HL-60/S4 treated with retinoic acid at 250 ng/mL for 4 days and 3 days (cell line): ENCODE measurements at regions not wholly inside any gene's neighbourhood (a gene's known extent, or its start where the extent isn't known, plus 50 kb on each side); places are given as distances from the start of the nearest gene placed in this dataset.
"Not testable (repeated sequence)": the region's sequence is repeated elsewhere in the genome, so short reads cannot be mapped to it uniquely, and the experiment has no call there.

Experiments used
- in situ Hi-C: fragments of 300-500 bp; cut with MboI; formaldehyde crosslinking; loops from 2 replicates; pipeline ENCODE4 v1.7.0; 2022; ENCODE audit warnings: low sequenced_read_pairs

GRCh38 chr7:22066522-22066921 lies 120.8 kb upstream of the CDCA7L start:
- in situ Hi-C loops, result no loop called here

- in situ Hi-C loops, result no loop called here
These were observed 119.1 kb upstream of the CDCA7L start for GRCh38 chr7:22064816-22065215.

- in situ Hi-C loops, result no loop called here
These were observed 116.1 kb upstream of the CDCA7L start for GRCh38 chr7:22061775-22062174.

- in situ Hi-C loops, result no loop called here
These were observed 115.2 kb upstream of the CDCA7L start for GRCh38 chr7:22060863-22061262.

GRCh38 chr7:22060197-22060596 lies 114.5 kb upstream of the CDCA7L start:
- in situ Hi-C loops, result no loop called here

- in situ Hi-C loops, result no loop called here
These were observed 109.5 kb upstream of the CDCA7L start for GRCh38 chr7:22055226-22055625.

GRCh38 chr7:22052674-22053365 lies 107.1 kb upstream of the CDCA7L start:
- in situ Hi-C loops, result no loop called here

- in situ Hi-C loops, result no loop called here
These were observed 106.4 kb upstream of the CDCA7L start for GRCh38 chr7:22051886-22052673.

GRCh38 chr7:22049766-22050500 lies 104.2 kb upstream of the CDCA7L start:
- in situ Hi-C loops, result no loop called here

GRCh38 chr7:22043367-22043766 lies 97.7 kb upstream of the CDCA7L start:
- in situ Hi-C loops, result no loop called here

- in situ Hi-C loops, result no loop called here
These were observed 95.4 kb upstream of the CDCA7L start for GRCh38 chr7:22040923-22041595.

- in situ Hi-C loops, result no loop called here
These were observed 94.0 kb upstream of the CDCA7L start for GRCh38 chr7:22039670-22040069.

GRCh38 chr7:22032356-22032755 lies 86.7 kb upstream of the CDCA7L start:
- in situ Hi-C loops, result not testable (repeated sequence)

- in situ Hi-C loops, result not testable (repeated sequence)
These were observed 83.0 kb upstream of the CDCA7L start for GRCh38 chr7:22028656-22029055.

- in situ Hi-C loops, result no loop called here
These were observed 81.8 kb upstream of the CDCA7L start for GRCh38 chr7:22027475-22027874.

- in situ Hi-C loops, result no loop called here
These were observed 80.3 kb upstream of the CDCA7L start for GRCh38 chr7:22025983-22026382.

GRCh38 chr7:22025075-22025474 lies 79.4 kb upstream of the CDCA7L start:
- in situ Hi-C loops, result no loop called here

GRCh38 chr7:22019931-22020330 lies 74.2 kb upstream of the CDCA7L start:
- in situ Hi-C loops, result loop anchor here (25.0 kb wide), 1 partner anchor 733 kb away; no protein-coding TSS in a partner anchor

- in situ Hi-C loops, result loop anchor here (25.0 kb wide), 1 partner anchor 729 kb away; no protein-coding TSS in a partner anchor
These were observed 70.8 kb upstream of the CDCA7L start for GRCh38 chr7:22016507-22016906.

GRCh38 chr7:22013711-22014110 lies 68.0 kb upstream of the CDCA7L start:
- in situ Hi-C loops, result loop anchor here (25.0 kb wide), 1 partner anchor 726 kb away; no protein-coding TSS in a partner anchor

- in situ Hi-C loops, result loop anchor here (25.0 kb wide), 1 partner anchor 721 kb away; no protein-coding TSS in a partner anchor
These were observed 63.0 kb upstream of the CDCA7L start for GRCh38 chr7:22008683-22009082.
